ENCODE measurements at regions not wholly inside any gene's neighbourhood (a gene's known extent, or its start where the extent isn't known, plus 50 kb on each side); places are given as distances from the start of the nearest gene placed in this dataset.

DNA sequence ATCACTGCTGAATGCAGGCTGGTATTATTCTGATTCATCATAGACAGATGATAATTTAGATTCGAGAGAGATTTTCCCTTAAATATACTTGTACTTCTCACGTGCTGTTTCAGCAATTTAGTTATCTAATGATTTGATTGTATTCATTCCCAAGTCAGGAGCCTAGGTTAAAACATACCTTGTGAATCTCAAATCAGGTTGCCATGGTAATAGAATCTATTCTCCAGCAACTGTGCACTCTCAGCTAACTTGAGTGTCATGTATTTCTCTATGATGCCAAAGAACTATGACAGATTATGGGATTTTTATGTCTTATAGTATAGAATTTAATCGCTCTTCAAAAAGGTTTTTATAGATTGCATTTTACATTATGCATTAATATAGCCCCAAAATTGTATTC lies 315.3 kb downstream of the GABRG2 start:
- ATAC-seq (ENCODE audit: low read depth) (no peak), DNase-seq (no peak)
- Histone ChIP-seq H4K5ac (ENCODE audit: low read depth, low read length) (no peak overlapping the region), H2AK9ac (replicated peaks; ENCODE audit: low read depth, low read length, poor library complexity) (no peak overlapping the region), H2BK5ac (ENCODE audit: low read depth, low read length, poor library complexity, severe bottlenecking) (no peak overlapping the region), H3K9me3 (ENCODE audit: control insufficient read depth, insufficient read depth, low read length) (peaks cover 3% of the 10 kb centered on the region; the same call in 1 of the 2 replicates), H3K4ac (ENCODE audit: low read depth, low read length) (no peak overlapping the region), H2BK20ac (ENCODE audit: low read depth, low read length) (no peak overlapping the region), H3K4me2 (ENCODE audit: low read depth, low read length) (no peak overlapping the region), H4K8ac (ENCODE audit: low read depth in 2 of 2, low read length in 2 of 2) (no peak overlapping the region), H2BK120ac (ENCODE audit: low read depth, low read length) (no peak overlapping the region), H3K79me1 (ENCODE audit: low read depth in 1 of 2, low read length in 2 of 2) (no peaks in the 10 kb centered on the region), H3K18ac (ENCODE audit: low read depth, low read length) (no peak overlapping the region), H3K27ac (ENCODE audit: insufficient read depth, low read length) (no peak overlapping the region), H3K9me1 (ENCODE audit: insufficient read depth, low read length) (no peaks in the 10 kb centered on the region), H3K4me3 (ENCODE audit: insufficient read depth, low read depth, low read length) (no peak overlapping the region), H3K4me1 (ENCODE audit: control insufficient read depth, insufficient read depth, low read length) (no peaks in the 10 kb centered on the region), H4K20me1 (ENCODE audit: insufficient read depth, low read length) (no peaks in the 10 kb centered on the region), H3K9ac (ENCODE audit: low read depth, low read length) (no peak overlapping the region), H3K14ac (replicated peaks; ENCODE audit: low read depth, low read length) (no peak overlapping the region), H2AFZ (replicated peaks; ENCODE audit: low read length, poor library complexity) (no peak overlapping the region), H2AK5ac (ENCODE audit: low read depth, low read length) (no peak overlapping the region), H4K91ac (ENCODE audit: insufficient read depth, low read depth, low read length) (no peak overlapping the region), H2BK15ac (ENCODE audit: low read depth, low read length) (no peak overlapping the region), H3K36me3 (ENCODE audit: control insufficient read depth, insufficient read depth, low read length) (no peaks in the 10 kb centered on the region), H3K56ac (ENCODE audit: extremely low read depth, insufficient read depth, low read length) (no peak overlapping the region), H3K23ac (ENCODE audit: low read depth, low read length) (no peak overlapping the region), H3K27me3 (ENCODE audit: control insufficient read depth, insufficient read depth, low read length) (no peaks in the 10 kb centered on the region)
- TF ChIP-seq BHLHE40 (IDR thresholded peaks at IDR 0.05; ENCODE audit: low read depth, low read length) (no peak), USF2 (IDR thresholded peaks at IDR 0.05; ENCODE audit: low read depth, low read length) (no peak), NFE2L2 (IDR thresholded peaks at IDR 0.05; ENCODE audit: low read depth, low read length) (no peak), FOS (IDR thresholded peaks at IDR 0.05; ENCODE audit: low read depth, low read length) (no peak), RAD21 (IDR thresholded peaks at IDR 0.05; ENCODE audit: low read length) (no peak), CHD1 (IDR thresholded peaks at IDR 0.05; ENCODE audit: low read depth, low read length) (no peak), MAZ (IDR thresholded peaks at IDR 0.05; ENCODE audit: borderline replicate concordance, low read depth, low read length) (no peak), MAFK (IDR thresholded peaks at IDR 0.05; ENCODE audit: low read depth, low read length) (no peak), POLR2A (IDR thresholded peaks at IDR 0.05; ENCODE audit: low read depth, low read length) (no peak), SMC3 (IDR thresholded peaks at IDR 0.05; ENCODE audit: low read depth, low read length) (no peak)
- TF ChIP-seq, protein P1, sequence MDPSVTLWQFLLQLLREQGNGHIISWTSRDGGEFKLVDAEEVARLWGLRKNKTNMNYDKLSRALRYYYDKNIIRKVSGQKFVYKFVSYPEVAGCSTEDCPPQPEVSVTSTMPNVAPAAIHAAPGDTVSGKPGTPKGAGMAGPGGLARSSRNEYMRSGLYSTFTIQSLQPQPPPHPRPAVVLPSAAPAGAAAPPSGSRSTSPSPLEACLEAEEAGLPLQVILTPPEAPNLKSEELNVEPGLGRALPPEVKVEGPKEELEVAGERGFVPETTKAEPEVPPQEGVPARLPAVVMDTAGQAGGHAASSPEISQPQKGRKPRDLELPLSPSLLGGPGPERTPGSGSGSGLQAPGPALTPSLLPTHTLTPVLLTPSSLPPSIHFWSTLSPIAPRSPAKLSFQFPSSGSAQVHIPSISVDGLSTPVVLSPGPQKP (IDR thresholded peaks at IDR 0.05; ENCODE audit: borderline replicate concordance, low read depth, low read length) = no peak
- TF ChIP-seq, protein P2, sequence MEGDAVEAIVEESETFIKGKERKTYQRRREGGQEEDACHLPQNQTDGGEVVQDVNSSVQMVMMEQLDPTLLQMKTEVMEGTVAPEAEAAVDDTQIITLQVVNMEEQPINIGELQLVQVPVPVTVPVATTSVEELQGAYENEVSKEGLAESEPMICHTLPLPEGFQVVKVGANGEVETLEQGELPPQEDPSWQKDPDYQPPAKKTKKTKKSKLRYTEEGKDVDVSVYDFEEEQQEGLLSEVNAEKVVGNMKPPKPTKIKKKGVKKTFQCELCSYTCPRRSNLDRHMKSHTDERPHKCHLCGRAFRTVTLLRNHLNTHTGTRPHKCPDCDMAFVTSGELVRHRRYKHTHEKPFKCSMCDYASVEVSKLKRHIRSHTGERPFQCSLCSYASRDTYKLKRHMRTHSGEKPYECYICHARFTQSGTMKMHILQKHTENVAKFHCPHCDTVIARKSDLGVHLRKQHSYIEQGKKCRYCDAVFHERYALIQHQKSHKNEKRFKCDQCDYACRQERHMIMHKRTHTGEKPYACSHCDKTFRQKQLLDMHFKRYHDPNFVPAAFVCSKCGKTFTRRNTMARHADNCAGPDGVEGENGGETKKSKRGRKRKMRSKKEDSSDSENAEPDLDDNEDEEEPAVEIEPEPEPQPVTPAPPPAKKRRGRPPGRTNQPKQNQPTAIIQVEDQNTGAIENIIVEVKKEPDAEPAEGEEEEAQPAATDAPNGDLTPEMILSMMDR (conservative IDR thresholded peaks at IDR 0.05; ENCODE audit: low read depth, low read length) = no peak
- no TSS peak for BruUV-seq (replicated peaks)
- in situ Hi-C loops (cut with MboI; ENCODE audit: low sequenced_read_pairs) (no loop called here), intact Hi-C loops (cut with micrococcal nuclease) (no loop called here), dilution Hi-C loops (cut with HindIII; ENCODE audit: low sequenced_read_pairs, unreplicated experiment) (no loop called here)
- WGBS, 2 experiments (ENCODE audit: extremely low coverage in 2 of 2, insufficient read length in 1 of 2) = no CpG with 5 or more reads among the region's 3 CpGs
- ChIA-PET POLR2A (ENCODE audit: unreplicated experiment) (no interaction called here), CTCF (no interaction called here)

Measured in IMR-90 (cell line).